ENCODE measurements at regions not wholly inside any gene's neighbourhood (a gene's known extent, or its start where the extent isn't known, plus 50 kb on each side); places are given as distances from the start of the nearest gene placed in this dataset.

DNA sequence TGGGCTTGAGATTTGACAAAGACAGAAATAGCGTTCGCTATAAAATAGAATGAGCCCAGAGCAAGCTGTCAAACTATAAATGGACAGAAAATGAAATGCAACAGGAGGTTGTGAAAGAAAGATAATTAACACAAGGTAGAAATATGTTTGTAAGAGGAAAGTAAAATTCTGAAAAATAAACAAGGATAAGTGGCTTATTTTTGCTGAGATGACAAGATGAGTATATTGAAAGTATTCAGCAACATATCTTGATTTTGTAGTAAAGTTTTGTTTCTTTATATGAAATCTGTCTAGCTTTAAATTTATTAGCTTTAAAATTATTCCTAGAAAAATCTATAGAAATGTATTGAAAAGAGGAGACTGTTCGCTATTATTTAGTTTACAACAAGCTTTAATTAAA is 111.9 kb upstream of the RPS23 start:
- Histone ChIP-seq H2AFZ (no peak overlapping the region), H3K9ac (no peak overlapping the region), H3K4me2 (ENCODE audit: low read length) (no peak overlapping the region), H3K4me1 (no peaks in the 10 kb centered on the region), H3K9me3 (ENCODE audit: control insufficient read depth, low read length) (no peaks in the 10 kb centered on the region), H3K79me2 (no peaks in the 10 kb centered on the region), H3K27ac (no peak overlapping the region), H3K27me3 (ENCODE audit: control insufficient read depth, insufficient read depth, low read length) (no peaks in the 10 kb centered on the region), H3K36me3 (ENCODE audit: control insufficient read depth, insufficient read depth, low read length) (no peaks in the 10 kb centered on the region), H3K4me3 (ENCODE audit: low read depth, low read length) (no peak overlapping the region)
- TF ChIP-seq, protein P1, sequence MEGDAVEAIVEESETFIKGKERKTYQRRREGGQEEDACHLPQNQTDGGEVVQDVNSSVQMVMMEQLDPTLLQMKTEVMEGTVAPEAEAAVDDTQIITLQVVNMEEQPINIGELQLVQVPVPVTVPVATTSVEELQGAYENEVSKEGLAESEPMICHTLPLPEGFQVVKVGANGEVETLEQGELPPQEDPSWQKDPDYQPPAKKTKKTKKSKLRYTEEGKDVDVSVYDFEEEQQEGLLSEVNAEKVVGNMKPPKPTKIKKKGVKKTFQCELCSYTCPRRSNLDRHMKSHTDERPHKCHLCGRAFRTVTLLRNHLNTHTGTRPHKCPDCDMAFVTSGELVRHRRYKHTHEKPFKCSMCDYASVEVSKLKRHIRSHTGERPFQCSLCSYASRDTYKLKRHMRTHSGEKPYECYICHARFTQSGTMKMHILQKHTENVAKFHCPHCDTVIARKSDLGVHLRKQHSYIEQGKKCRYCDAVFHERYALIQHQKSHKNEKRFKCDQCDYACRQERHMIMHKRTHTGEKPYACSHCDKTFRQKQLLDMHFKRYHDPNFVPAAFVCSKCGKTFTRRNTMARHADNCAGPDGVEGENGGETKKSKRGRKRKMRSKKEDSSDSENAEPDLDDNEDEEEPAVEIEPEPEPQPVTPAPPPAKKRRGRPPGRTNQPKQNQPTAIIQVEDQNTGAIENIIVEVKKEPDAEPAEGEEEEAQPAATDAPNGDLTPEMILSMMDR (IDR thresholded peaks at IDR 0.05) = no peak

DNA sequence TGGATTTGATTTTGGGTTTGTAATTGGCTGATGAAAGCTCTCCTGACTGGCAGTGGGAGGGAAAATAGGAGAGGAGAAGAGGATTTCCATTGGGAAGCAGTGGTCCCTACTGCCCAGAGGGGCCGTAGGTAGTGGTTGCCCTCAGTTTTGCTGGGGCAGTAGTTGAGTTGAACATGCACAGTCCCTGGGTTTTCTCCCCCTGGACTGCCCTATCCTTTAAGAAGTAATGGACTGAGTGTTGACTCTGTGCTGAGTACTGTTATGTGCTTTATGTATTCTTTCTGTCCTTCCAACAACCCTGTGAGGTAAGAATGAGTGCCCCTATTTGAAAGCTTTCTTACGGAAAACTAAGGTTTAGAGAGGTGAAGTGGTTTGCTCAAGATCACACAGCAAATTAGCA is 111.2 kb upstream of the RPS23 start:
- Histone ChIP-seq H3K9me3 (ENCODE audit: control insufficient read depth, low read length) (no peaks in the 10 kb centered on the region), H3K79me2 (no peaks in the 10 kb centered on the region), H3K9ac (no peak overlapping the region), H2AFZ (no peak overlapping the region), H3K27ac (peak overlapping the region; percentile 22), H3K4me3 (ENCODE audit: low read depth, low read length) (no peak overlapping the region), H3K4me1 (no peaks in the 10 kb centered on the region), H3K36me3 (ENCODE audit: control insufficient read depth, insufficient read depth, low read length) (no peaks in the 10 kb centered on the region), H3K4me2 (ENCODE audit: low read length) (no peak overlapping the region), H3K27me3 (ENCODE audit: control insufficient read depth, insufficient read depth, low read length) (no peaks in the 10 kb centered on the region)
- TF ChIP-seq, protein P1 (IDR thresholded peaks at IDR 0.05) = no peak

DNA sequence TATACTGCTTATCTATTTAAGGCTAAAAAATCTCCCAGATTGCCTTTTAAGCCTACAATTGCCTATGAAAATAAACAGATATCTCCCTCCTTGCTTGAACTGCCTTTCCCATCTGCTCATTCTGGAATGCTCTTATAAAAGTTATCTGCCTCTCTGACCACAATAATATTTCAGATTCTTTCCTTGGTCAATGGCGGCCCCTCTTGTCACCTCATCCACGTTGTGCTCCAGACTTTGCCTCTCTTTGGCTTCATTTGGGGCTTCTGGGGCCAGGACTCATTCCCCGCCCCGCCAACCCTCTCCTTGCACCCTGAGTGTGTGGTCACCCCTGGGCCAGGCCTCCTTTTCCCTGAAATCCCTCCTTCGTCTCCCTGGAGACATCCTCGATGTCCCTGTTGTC is 110.0 kb upstream of the RPS23 start:
- no peaks in the 10 kb centered on the region for H3K9me3 ChIP-seq (ENCODE audit: control insufficient read depth, low read length)
- H2AFZ ChIP-seq = no peak overlapping the region
- no peaks in the 10 kb centered on the region for H3K79me2 ChIP-seq
- H3K27me3 ChIP-seq (ENCODE audit: control insufficient read depth, insufficient read depth, low read length) = no peaks in the 10 kb centered on the region
- no peak overlapping the region for H3K4me2 ChIP-seq (ENCODE audit: low read length)
- TF ChIP-seq, protein P1 (IDR thresholded peaks at IDR 0.05) = no peak
- no peak overlapping the region for H3K27ac ChIP-seq
- no peaks in the 10 kb centered on the region for H3K36me3 ChIP-seq (ENCODE audit: control insufficient read depth, insufficient read depth, low read length)
- no peak overlapping the region for H3K9ac ChIP-seq
- no peak overlapping the region for H3K4me3 ChIP-seq (ENCODE audit: low read depth, low read length)
- H3K4me1 ChIP-seq = no peaks in the 10 kb centered on the region

DNA sequence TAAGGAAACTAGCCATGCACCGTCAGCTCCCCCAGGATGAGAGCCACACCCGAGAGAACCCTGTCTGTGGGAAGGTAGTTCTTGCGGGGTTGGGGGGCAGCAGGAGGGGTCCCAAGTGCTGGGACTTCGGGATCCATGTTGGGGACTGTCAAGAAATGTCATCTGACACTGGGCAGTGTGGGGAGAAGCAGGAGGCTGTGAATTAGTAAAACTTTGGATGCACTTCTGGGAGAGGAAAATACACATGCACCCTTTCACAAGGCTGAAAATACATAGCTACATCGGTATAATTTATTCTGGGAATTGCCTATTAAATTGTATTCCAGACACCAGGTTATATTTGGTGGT is 109.6 kb upstream of the RPS23 start:
- Histone ChIP-seq H2AFZ (no peak overlapping the region), H3K4me3 (ENCODE audit: low read depth, low read length) (no peak overlapping the region), H3K27ac (no peak overlapping the region), H3K79me2 (no peaks in the 10 kb centered on the region), H3K9me3 (ENCODE audit: control insufficient read depth, low read length) (no peaks in the 10 kb centered on the region), H3K36me3 (ENCODE audit: control insufficient read depth, insufficient read depth, low read length) (no peaks in the 10 kb centered on the region), H3K27me3 (ENCODE audit: control insufficient read depth, insufficient read depth, low read length) (no peaks in the 10 kb centered on the region), H3K4me1 (no peaks in the 10 kb centered on the region), H3K9ac (no peak overlapping the region), H3K4me2 (ENCODE audit: low read length) (no peak overlapping the region)
- TF ChIP-seq, protein P1 (IDR thresholded peaks at IDR 0.05) = no peak

DNA sequence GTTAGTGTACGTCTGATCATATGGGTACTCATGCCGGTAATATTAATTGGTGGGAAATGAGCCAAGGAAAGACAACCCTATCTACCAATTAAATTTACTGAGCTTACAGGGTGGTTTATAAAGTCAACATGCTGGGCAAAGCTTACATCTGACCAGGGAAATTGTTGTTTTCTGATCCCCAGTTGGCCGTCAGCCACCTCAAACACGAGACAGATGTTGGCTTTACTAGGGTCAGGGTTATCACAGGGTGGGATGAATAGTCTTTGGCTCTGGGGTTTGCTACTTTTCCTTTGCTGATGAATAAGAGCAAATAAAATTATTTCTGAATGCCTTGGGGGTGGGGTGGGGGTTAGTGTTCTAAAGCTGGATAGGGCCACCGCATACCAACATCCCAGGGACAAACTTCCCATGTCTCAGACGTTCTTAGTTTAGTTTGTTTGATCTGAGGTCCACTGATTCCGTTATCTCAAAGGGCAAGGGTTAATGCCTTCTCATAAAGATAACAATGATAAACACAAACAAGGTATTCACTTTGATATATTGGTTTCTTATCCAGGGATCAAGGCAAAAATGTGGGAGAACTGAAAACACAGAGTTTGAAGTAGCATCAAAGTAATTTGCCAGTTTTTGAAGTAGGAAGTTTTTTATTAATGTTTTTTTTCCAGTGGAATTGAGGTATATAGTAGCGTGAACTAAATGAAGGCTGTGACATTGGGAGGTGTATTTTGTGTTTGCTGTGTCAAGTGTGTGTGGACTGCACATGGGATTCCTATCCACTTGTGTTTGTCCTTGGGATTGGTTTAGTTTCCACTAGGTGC is 109.1 kb upstream of the RPS23 start:
- H3K4me3 ChIP-seq (ENCODE audit: low read depth, low read length) = no peak overlapping the region
- no peaks in the 10 kb centered on the region for H3K9me3 ChIP-seq (ENCODE audit: control insufficient read depth, low read length)
- no peak overlapping the region for H2AFZ ChIP-seq
- no peaks in the 10 kb centered on the region for H3K4me1 ChIP-seq
- H3K36me3 ChIP-seq (ENCODE audit: control insufficient read depth, insufficient read depth, low read length) = no peaks in the 10 kb centered on the region
- H3K27me3 ChIP-seq (ENCODE audit: control insufficient read depth, insufficient read depth, low read length) = no peaks in the 10 kb centered on the region
- no peak overlapping the region for H3K27ac ChIP-seq
- H3K4me2 ChIP-seq (ENCODE audit: low read length) = no peak overlapping the region
- no peaks in the 10 kb centered on the region for H3K79me2 ChIP-seq
- H3K9ac ChIP-seq = no peak overlapping the region
- TF ChIP-seq, protein P1 (IDR thresholded peaks at IDR 0.05) = no peak

All from parathyroid adenoma (tissue), 2 donors.